SH-SY5Y (cell line): ENCODE measurements at regions not wholly inside any gene's neighbourhood (a gene's known extent, or its start where the extent isn't known, plus 50 kb on each side); places are given as distances from the start of the nearest gene placed in this dataset.

Source experiments
- GATA2 ChIP-seq: IDR thresholded peaks from 2 replicates; pipeline ENCODE4 v1.6.1; 2011; ENCODE audit warnings: mild to moderate bottlenecking, low read depth, low read length
- GATA3 ChIP-seq: IDR thresholded peaks from 2 replicates; pipeline ENCODE4 v1.6.1; 2011; ENCODE audit warnings: low read depth, mild to moderate bottlenecking, low read length, moderate library complexity

- no peak for TF ChIP-seq GATA2
- no peak for TF ChIP-seq GATA3
These were observed 106.3 kb upstream of the ARSJ start for GRCh38 chr4:114085611-114086345.
